GM18909 (cell line): ENCODE measurements at regions not wholly inside any gene's neighbourhood (a gene's known extent, or its start where the extent isn't known, plus 50 kb on each side); places are given as distances from the start of the nearest gene placed in this dataset.

ENCODE experiments used
- ATAC-seq: cut with Tn5 transposase; IDR thresholded peaks from one replicate; pipeline ENCODE4 v1.9.1; 2021; ENCODE audit warnings: mild to moderate bottlenecking; ENCODE audit not compliant: unreplicated experiment, poor library complexity

DNA sequence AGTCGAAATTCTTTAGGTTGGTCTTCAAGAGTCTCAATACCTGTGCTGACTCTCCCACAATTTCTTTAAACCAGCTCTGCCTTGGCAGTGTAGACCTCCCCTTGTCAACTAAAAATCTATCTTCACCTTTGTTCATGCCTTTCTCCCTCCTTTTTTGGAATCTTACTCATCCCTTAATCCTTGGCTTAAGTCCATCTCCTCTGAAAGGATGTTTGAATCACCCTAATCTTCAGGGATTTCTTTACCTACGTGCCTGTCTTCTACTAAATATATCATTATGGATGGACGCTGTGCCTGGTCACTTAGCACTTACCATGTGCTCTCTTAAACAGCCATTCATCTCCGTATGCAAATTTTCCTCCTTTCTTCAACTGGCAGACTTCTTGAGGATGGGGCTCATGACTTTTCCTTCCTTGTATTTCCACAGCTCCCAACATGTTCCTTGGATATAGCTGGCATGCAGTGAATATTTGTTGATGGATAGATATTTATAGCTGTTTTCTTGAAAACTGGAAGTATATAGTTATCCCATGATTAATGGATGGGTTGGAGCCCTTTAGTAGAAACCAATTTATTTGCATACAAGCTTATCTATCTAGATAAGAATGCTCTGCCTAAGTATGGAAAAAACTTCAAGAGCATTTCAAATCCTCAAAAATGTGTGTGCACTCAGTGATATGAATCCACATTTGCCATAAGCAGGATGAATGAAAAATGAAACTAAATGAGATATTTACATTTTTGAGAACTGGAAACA lies 166.6 kb downstream of the SPRY1 start:
- no peak for ATAC-seq

DNA sequence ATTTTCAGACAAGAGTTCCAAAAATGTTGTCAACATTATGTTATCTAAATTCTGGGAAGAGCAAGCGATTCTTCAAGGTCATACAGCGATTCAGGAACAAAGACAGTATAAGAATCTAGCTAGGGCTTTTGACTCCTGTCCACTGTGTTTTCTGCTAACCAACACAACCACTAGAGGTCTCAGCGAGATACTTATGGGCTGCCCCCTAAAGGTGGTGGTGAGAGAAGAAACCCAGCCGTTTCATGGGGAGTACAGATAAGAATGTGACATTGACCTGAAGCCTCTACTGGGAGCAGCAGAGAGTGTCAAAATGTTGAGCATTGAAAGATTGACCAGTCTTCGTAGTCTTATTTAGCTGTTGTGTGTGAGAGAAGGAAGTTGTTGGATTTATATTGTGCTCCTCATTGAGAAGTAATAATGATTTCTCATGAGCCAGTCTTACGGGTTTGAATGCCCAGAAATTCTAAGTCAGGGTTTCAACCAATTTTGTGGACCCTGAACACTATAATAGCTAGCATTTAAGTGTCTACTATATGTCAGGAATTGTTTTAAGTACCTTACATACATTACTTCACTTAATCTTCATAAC lies 168.3 kb downstream of the SPRY1 start:
- peak; percentile 100 for ATAC-seq

DNA sequence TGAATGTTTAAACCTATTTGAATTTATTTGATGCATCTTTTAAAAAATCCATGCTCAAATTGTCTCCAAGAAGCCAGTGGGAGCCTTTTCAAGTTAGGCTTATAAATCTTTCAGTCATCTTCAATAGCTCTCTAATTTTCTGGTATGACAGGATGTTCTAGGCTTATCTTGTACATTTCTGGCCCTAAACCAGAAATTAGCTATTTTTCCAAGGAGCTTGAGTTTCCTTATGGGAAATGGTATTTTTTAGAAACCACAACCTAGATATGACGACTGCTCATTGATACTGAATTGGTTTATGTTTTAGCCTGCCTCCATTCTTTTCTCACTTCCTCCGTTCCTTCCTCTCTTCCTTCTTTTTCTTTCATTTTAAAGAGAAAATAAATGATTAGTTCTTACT lies 172.3 kb downstream of the SPRY1 start:
- no peak for ATAC-seq

DNA sequence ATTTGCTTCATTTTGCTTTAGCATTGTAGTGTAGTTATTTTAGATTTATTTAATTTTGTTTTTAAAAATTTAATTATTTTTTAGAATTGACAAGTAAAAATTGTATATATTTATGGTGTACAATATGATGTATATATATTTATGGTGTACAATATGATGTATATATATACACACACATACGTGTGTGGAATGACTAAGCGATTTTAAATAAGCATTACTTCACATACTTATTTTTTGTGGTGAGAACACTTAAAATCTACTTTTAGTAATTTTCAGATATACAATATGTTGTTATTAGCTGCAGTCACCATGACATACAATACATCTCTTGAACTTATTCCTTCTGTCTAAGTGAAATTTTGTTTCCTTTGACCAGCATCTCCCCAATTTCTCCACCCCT lies 172.9 kb downstream of the SPRY1 start:
- no peak for ATAC-seq

DNA sequence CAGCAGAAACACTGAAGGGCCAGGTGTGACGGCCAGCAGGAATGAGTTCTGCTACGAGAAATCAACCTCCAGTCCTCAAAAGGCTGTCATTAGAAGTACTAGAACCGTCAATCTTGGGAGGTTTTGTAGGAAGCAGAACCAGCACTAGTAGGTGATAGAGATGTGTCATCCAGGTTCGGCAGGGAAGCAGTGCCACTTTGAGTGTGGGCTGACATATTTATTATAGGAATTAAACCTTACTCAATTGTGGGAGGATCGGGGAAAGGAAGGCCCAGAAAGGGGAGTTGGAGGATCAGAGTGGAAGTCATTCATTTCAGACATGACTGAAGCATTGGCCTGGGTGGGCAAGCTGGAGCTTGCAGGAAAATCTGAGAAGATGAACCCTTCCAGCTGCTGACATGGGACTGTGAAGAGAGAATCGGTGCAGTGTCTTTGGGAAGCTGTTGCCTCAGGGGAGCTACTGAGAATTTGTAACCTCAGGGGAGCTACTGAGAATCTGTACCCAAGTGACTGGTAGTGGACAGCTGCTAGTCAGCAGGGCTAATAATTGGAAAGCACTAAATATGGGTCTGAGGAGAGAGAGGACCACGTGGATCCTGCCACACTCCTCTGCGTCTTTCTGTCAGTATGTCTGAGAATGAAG lies 177.4 kb downstream of the SPRY1 start:
- ATAC-seq, result no peak

DNA sequence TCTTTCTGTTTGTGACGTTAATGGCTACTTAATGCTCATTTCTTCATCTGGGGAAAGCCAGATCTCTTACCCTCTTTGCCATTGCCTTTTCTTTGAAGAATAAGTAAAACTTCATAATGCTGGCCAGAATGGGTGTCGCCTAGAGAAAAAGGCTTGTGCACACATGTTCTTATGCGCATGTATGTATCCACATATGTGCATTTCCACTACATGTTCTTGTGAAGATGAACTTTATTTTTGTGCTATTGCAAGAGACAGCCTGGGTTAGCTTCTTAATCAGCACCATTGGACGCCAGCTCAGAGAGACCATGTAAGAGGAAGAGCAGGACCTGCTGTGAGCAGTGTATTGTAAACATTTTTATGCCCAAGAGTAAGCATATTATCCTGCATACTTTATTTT lies 178.7 kb downstream of the SPRY1 start:
- ATAC-seq, result no peak

DNA sequence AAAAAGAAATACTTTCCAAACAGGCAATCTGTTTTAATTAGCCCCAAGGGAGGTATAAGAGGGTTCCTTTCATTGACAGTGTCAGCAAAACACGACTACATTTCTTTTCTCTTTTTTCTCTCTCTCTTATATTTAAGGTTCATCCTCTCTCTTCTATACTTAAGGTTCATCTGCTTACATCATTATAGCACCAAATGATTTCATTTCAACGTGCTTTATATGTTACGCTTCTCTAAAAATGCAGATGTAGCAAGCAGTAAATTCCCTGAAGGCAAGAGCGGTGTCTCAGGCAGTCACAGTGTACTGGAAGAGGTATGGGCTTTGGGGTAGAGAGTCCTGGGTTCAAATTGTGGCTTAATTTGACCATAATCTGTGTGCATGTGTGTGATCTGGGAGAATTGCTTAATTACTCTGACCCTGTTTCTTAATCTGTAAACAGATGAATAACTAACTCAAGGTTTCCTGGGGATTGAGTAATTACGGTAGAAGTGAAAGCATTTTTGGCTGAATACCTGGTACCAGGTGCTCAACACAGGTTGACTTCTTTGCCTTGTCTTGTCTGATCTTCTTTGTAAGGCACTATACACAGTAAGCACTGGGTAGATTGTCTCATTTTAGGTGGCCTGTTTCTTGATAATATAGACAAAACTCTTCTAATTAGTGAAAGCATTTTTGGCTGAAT lies 180.8 kb downstream of the SPRY1 start:
- ATAC-seq, result no peak

DNA sequence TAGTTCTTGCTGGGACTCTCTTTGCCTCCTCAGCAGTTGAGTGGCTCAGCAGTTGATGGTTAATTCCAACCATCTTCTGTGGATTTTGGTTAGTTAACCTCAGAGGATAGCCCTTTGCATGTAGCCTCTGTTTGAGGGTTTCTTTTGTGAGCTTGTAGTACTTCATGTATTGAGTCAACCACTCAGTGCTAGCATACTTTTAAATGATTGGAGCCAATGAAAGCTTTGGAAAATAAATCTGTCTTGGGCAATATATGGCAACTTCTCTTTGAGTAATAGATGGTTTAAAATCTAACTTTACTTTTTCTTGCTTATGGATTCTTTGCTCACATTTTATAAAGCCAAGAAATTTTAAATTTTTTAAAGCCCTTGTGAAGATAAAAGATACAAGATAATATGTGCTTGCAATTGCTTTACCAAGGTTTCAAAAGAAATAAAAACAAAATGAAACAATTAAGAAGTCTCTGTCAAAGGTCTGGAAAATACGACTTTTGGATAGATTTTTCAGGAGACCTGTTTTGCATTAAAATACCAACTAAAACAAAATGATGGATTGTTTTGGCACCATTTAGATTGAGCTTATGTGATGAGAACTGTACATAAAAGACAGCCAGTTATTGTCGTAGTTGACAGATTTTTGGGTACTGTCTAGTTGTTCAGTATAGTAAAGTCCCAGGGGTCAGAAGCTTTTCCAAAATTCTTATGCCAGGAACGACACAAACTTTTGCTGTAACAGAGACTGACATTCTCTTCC lies 181.9 kb downstream of the SPRY1 start:
- no peak for ATAC-seq

DNA sequence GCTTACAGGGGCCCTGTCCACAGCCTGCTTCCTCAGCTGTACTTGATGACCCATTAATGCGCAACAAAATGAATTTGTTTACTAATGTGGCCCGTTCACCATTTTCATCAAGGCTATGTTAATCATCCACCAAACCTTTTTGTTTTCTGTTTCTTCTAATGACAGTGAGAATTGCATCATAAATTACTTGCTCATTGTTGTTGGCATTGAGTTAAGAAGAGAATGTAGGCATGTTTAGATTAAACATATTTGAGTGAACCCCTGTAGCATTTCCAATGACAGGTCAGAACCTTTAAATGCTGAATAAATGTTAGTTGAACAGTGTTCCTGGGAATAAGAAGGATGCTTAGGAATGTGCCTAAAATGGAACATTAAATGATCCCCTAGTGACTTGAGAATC lies 183.4 kb downstream of the SPRY1 start:
- no peak for ATAC-seq

DNA sequence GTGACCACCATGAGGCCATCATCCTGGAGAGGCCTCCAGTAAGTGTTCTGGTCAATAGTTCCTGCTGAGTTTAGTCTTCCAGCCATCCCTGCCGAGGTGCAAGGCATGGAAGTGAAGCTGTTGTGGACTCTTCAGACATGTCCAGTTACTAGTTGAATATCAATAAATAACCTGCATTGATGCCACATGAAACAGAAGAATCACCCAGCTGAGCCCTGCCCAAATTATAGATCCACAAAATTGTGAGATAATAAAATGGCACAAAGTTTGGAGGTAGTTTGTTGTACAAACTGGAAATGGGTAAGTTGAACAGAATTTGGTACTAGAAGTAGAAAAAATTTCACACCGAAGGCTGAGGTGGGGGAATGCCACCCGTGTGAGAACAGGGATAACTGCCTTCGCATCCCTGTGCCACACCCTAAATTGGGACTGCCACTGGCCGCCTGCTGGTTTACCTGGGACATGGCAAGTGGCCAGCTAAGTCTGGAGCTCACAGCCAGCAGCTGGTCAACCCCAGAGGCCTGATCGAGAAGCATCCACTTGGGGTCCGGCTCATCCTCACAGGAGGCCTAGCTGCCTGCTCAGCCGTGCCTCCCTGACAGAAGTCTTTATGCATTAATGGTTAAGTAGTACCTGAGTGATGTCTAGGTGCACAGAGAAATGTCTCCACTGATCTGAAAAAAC lies 184.5 kb downstream of the SPRY1 start:
- no peak for ATAC-seq

DNA sequence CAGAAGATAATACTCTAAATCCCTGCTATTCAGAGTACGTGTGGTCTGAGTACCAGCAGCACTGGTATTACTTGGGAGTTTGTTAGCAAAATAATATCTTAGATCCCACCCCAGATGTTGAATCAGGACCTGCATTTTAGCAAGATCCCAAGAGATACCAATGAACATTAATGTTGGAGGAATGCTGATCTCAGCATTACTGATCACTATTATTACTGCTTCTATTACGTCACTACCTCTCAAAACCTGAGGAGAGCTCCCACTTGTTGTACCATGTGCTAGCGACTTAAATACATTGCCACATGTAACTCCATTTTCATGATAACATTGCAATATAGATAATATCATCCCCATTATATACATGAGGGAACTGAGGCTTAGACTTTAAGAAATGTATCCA lies 185.2 kb downstream of the SPRY1 start:
- ATAC-seq, result no peak

DNA sequence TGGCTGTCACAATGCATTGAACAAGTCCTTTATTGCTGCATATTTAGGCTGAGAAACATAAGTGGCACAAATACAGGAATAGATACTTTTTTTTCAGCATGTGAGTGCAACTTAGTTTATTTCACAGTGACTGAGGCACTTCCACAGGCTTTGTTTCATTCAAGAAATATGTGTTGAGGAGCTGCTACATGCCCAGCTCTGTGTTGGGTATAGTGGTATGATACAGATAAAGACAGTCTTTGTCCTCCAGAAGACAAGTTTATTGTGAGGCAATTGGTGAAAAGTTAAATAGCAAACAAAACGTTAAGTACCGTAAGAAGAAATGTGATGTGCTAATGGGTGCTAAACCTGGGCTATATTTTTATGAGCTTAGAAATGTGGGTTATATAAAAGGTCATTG lies 186.4 kb downstream of the SPRY1 start:
- ATAC-seq, result no peak

DNA sequence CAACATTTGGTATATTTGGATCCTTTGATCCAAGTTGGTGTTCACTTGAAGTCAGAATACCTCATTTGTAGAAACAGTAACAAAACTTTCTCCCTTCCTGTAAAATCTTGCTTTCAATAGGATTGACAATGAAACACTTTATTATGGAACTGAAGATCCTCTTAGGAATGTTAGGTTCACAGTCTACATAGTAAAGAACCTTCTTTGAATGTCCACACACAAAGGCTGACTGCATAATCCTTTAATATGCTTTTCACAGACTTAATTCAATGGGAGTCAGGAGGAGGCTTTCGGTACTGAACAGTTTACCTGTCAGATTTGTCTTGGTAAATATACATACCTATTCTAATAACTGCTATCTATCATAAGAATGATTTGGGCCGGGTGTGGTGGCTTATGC lies 188.5 kb downstream of the SPRY1 start:
- no peak for ATAC-seq

DNA sequence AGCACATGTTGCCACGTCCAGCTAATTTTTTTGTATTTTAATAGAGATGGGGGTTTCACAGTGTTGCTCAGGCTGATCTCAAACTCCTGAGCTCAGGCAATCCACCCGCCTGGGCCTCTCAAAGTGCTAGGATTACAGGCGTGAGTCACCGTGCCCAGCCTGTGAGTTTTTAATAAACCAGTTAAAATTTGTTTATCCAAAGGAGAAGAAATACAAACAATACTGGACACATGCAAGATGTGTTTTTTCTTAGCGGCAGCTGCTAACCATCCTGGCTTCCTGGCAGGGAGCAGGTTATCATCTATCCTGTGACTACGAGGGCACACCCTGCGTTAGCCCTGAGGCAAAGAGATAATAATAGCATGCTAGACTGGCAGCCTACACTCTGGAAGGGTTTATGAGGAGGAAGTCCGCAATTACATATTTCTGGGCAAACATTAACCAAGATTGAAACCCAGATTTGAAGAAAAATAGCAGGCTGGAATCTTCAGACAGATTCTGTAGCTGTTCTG lies 191.4 kb downstream of the SPRY1 start:
- peak; percentile 26 for ATAC-seq

DNA sequence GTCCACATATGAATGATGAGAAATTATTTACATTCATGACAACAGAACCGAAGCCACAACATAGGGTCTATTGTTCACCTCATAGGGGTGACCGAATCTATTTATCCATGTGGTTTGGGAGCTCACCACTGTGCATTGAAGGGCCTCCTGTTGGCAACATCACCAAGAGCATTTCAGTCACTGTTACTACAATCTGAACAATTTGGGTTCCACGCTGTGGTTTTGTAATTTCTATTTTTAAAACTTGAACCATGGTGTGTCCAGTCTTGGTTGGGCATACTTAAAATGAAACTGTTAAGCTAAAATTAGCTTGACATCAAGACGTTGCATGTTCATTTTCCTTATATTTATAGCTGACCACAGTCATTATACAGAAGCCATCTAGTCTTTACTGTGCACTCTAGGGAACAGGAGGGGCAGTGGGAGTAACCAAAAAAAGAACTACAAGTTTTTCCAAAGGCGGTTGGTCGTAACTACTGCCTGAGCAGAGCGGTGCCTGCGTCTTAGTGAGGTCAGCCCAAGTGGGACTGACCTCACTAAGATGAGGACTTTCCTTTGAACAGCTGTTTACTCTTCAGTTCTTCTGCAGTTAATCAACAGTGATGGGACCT lies 192.1 kb downstream of the SPRY1 start:
- peak; percentile 87 for ATAC-seq

DNA sequence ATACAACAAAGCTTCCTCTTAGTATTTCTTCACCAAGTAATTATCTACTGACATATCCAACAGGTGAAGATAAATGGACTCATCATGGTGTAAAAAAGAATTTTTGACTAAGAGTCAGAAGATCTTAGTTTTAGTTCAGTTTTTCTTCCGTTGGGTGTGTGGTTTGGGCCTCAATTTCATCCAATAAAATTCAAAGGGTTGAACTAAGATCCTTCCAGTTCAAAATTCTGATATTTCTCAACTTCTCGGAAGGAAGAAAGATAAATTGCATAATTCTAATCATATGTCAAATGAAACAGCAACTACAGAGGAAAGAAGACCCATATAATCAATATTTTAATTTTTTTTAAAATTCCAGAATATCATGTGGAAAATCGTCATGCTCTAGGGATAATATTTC lies 192.7 kb downstream of the SPRY1 start:
- no peak for ATAC-seq

DNA sequence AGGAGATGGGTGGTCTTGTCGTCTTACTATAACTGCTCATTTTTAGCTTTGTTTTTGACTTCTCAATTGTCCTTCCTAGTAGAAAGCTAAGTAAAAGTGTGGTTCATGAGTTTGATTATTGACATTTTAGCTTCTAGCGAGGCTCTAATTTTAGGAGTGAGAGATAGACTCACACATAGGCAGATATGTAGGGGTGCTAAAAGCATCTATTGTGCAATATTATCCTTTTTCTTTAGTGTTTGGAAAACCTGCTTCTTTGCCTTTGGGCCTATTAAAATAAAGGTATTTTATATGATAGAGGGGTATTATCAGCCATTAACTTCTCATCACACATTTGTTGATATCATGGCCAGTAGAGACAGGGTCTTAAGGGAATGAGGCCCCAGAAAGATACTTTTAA lies 195.3 kb downstream of the SPRY1 start:
- ATAC-seq, result no peak

DNA sequence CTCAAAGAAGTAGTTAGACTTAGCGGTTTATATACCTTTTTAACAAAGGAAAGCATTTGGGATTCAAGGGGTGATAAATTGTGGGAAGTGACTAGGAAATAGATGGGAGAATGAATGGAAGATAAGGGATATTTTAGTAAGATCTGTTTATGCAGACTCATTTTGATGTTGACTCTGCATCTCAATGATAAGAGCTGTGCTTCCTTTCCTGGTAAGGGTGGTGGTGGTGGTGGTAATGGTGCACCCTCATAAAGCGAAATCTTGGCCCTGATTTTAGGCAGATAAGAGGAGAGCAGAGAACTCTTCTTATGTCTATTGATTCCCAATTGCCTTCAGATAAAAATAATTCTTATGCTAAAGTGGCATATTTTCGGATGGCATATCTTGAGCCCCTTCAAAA lies 197.1 kb downstream of the SPRY1 start:
- ATAC-seq, result no peak

DNA sequence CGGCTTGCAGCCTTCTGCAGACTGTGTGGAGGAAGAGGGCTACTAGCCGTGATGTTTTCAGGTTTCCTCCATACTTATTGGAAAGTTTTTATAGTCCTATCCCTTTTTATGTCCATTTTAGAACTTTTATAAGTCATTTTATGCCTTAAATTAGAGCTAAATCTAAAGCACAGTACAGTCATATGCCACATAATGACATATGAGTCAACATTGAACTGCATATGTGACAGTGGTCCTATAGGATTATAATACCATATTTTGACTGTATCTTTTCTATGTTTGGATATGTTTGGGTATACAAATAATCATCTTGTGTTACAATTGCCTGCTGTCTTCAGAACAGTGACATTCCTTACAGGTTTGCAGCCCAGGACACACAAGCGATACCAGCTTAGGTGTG lies 200.2 kb downstream of the SPRY1 start:
- ATAC-seq, result no peak
